A673 (cell line): ENCODE measurements at regions not wholly inside any gene's neighbourhood (a gene's known extent, or its start where the extent isn't known, plus 50 kb on each side); places are given as distances from the start of the nearest gene placed in this dataset.

Experiments used
- EZH2 ChIP-seq: fragments of 200-600 bp; sonication (generic); IDR thresholded peaks from 2 replicates; pipeline ENCODE4 v1.6.1; 2017; ENCODE audit warnings: borderline replicate concordance, low read depth, mild to moderate bottlenecking, mixed read lengths, antibody characterized with exemption, low read length; ENCODE audit not compliant: poor library complexity, severe bottlenecking
- TF ChIP-seq, protein P1 (sequence below): fragments of 300-800, 200-600 bp; sonication (generic); conservative IDR thresholded peaks from 2 replicates; pipeline ENCODE4 v1.5.1; 2017; ENCODE audit warnings: low read depth, mild to moderate bottlenecking, antibody characterized with exemption, low read length, moderate library complexity, mixed read lengths

DNA sequence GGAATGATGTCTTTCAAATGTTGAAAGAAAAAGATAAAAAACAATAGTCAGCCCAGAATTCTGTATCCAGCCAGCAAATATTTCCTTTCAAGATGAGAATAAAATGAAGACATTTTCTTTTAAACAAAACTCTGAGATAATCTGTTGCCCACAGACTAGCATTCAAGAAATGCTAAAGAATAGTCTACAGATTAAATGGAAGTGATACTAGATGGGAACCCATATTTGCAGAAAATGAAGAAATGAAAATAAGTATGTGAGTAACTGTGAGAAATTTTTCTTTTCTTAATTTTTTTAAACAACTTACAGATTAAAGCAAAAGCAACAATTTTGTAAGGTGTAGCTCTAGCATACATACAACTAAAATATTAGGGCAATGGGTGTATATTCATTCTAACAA is 469.8 kb downstream of the IGSF11 start:
- TF ChIP-seq, protein P1, sequence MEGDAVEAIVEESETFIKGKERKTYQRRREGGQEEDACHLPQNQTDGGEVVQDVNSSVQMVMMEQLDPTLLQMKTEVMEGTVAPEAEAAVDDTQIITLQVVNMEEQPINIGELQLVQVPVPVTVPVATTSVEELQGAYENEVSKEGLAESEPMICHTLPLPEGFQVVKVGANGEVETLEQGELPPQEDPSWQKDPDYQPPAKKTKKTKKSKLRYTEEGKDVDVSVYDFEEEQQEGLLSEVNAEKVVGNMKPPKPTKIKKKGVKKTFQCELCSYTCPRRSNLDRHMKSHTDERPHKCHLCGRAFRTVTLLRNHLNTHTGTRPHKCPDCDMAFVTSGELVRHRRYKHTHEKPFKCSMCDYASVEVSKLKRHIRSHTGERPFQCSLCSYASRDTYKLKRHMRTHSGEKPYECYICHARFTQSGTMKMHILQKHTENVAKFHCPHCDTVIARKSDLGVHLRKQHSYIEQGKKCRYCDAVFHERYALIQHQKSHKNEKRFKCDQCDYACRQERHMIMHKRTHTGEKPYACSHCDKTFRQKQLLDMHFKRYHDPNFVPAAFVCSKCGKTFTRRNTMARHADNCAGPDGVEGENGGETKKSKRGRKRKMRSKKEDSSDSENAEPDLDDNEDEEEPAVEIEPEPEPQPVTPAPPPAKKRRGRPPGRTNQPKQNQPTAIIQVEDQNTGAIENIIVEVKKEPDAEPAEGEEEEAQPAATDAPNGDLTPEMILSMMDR = no peak
- TF ChIP-seq EZH2 = no peak
